HG02970 (cell line): ENCODE measurements at regions not wholly inside any gene's neighbourhood (a gene's known extent, or its start where the extent isn't known, plus 50 kb on each side); places are given as distances from the start of the nearest gene placed in this dataset.
"Not testable (repeated sequence)": the region's sequence is repeated elsewhere in the genome, so short reads cannot be mapped to it uniquely, and the experiment has no call there.

Experiments
- ATAC-seq: cut with Tn5 transposase; IDR thresholded peaks from one replicate; pipeline ENCODE4 v1.9.1; 2021; ENCODE audit warnings: mild to moderate bottlenecking, moderate library complexity, moderate number of reproducible peaks; ENCODE audit not compliant: unreplicated experiment, low FRiP score

- not testable (repeated sequence) for ATAC-seq
These were observed 4038.8 kb upstream of the TPTE start for GRCh38 chr21:6482616-6483015.

DNA sequence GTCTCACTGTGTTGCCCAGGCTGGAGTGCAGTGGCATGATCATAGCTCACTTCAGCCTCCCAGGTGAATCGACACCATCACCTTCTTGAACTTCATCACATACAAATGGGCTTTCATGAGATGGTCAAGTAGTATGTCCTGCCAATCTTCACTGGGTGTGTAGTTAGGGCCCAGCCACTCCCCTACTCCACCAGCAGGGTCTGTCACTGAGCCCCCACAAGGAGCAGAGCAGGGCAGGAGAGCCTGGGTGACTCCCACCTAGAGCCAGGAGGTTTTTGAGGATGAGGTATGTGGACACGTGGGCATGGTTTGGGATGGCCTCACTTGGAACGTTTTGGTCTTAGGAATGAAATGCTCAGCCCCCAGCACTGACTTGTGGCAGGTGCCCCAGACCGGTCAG lies 4037.7 kb upstream of the TPTE start:
- not testable (repeated sequence) for ATAC-seq

DNA sequence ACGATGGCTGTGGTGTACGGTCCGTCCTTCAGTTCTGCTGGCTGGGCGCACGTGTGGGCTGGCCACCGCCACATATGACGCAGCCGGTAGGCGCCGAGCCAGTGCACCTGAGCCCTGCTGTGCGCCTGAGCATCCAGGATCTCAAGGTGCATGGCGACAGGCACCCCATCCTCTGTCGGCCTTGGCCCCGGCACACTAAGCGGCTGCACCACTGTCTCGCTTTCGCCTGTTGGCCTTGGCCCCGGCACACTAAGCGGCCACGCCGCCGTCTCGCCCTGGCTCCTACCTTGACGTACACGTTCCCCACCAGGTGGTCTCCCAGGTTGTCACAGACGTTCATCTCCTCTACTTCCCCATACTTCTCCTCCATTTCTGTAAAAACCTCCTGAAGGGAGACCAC lies 4034.6 kb upstream of the TPTE start:
- not testable (repeated sequence) for ATAC-seq

GRCh38 chr21:6492691-6493090 lies 4028.7 kb upstream of the TPTE start:
- not testable (repeated sequence) for ATAC-seq

GRCh38 chr21:6493957-6494356 lies 4027.4 kb upstream of the TPTE start:
- ATAC-seq = not testable (repeated sequence)

GRCh38 chr21:6496356-6496755 lies 4025.0 kb upstream of the TPTE start:
- ATAC-seq = not testable (repeated sequence)

DNA sequence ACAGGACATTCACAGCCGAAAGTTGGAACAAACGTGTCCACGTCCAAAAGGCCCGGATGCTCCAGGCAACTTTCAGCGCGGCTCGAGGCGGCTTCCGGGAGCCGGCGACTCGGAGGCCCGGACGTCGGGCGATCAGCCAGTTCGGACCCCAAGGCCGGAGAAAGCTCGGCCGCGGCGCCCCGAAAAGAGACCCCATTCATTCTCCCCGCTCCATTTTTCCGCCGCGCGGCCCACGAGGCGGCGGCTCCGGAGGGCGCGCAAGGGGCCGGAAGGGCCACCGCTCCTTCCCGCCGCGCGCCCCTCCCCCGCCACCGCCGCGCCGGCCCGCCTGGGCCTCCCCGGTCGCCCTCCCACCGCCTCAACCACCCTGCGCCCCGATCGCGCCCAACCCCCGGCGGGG lies 4022.7 kb upstream of the TPTE start:
- peak; percentile 41 for ATAC-seq

DNA sequence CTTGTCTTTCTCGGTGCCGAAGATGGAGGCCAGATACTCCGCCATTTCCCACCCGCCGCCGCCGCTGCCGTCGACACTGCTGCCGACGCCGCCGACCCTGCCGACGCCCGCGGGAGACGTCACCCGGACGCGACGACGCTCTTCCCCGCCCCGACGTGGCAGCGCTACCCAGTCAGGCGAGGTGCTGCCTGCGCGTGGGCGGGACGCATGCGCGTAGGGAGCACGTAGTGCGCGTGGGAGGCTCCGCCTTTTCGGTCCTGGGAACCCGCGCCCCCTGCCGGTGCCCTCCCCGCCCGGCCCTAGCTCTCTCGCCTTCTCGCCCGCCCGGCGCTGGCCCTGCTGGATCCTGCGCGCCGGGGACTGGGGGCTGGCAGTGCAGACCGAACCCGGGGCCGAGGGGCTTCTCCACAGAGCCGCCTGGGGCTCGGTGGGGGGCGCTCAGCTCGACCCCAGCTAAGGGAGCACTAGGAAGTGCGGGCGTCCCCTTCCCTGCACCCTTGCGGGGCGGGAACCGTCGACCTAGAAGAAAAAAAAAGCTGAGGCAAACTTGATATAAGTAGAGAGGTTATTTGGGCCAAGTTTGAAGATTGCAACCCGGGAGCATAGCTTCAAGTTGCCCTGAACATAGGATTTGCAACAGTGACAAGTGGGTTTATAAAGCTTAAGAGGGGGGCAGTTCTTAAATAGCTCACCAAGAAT lies 4022.1 kb upstream of the TPTE start:
- peak; percentile 92 for ATAC-seq

DNA sequence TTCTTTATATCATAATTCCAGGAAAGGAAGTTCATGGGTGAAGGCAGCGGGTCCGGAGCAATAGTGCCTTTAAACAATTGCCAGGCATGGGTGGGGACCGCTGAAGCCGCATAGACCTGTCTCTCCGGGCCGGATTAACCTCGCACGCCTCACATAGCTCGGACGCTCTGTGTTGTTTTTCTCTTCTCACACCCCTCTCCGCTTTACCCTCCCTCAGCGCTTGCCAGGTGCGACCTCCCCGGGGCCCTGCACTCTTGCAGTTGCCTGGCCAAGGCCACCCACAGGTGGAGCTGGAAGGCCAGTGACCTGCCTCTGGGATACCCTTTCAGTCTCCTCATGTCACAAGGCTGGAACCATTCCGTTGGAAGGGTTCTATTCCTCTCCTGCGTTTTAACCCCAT lies 4021.5 kb upstream of the TPTE start:
- ATAC-seq = not testable (repeated sequence)

DNA sequence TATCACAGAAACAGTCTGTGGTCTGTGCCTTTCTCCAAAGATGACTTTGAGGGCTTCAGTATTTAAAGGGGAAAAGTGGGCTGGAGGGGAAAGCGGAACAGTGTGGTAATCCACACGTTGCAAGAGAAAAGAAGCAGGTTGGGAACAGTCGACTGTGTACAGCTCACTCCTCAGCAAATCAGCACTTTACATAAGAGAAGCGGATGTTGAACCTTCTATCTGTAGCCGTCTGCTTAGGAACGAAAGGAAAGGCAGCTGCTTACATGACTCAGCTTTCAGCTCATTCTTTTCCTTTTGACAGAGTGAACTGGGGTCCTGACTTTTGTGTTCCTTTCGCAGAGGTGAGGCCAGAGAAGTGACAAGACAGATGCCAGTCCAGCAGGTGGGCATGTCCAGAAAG lies 4020.7 kb upstream of the TPTE start:
- ATAC-seq = not testable (repeated sequence)

DNA sequence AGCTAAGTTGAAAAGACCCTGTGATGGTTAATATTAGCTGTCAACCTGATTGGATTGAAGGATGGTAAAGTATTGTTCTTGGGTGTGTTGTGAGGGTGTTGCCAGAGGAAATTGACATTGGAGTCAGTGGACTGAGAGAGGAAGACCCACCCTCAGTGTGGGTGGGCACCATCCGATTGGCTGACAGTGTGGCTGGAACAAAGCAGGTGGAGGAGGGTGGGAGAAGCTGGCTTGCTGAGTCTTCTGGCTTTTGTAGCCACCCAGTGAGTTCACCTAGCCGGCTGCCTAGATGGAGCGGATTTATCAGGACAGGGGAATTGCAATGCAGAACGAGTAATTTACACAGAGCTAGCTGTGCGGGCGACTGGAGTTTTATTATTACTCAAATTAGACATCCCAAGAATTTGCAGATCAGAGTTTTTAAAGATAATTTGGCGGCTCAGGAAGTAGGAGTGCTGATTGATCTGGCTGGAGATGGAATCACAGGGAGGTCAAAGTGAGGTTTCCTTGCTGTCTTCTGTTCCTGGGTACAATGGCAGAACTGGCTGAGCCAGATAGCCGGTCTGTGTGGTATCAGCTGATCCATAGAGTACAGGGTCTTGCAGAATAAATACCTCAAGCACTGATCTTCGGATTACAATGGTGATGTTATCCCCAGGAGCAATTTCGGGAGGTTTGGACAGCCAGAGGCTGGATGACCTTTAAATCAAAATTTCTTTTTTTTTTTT lies 4015.1 kb upstream of the TPTE start:
- ATAC-seq = not testable (repeated sequence)

DNA sequence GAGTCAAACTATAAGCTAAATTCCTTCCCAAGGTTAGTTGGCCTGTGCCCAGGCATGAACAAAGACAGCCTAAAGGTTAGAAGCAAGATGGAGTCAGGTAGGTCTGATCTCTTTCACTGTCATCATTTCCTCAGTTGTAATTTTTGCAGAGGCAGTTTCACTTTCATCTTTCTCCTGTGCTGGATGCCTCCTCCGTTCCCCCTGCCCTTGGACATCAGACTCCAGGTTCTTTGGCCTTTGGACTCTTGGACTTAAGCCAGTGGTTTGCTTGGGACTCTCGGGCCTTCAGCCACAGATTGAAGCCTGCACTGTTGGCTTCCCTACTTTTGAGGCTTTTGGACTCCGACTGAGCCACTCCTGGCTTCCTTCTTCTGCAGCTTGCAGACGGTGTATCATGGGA lies 4013.8 kb upstream of the TPTE start:
- not testable (repeated sequence) for ATAC-seq

DNA sequence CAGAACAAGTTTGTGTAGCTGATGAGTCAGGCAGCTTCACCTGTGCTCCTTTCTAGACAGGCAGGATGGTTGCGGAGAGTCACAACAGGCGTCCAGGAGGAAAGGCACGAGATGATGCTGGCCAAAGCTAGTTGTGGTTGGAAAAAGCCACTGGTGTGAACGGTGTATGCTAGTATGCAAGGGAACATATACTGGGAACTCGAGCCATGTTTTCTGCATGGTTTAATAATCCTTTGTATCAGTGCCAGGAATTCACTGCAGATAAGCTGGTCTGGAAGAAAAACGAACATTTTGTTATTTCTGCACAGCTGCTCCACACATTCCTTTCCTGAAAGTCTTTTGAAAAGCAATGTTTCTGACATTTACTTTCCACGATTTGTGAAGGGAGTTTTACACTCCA lies 3999.6 kb upstream of the TPTE start:
- ATAC-seq = not testable (repeated sequence)

DNA sequence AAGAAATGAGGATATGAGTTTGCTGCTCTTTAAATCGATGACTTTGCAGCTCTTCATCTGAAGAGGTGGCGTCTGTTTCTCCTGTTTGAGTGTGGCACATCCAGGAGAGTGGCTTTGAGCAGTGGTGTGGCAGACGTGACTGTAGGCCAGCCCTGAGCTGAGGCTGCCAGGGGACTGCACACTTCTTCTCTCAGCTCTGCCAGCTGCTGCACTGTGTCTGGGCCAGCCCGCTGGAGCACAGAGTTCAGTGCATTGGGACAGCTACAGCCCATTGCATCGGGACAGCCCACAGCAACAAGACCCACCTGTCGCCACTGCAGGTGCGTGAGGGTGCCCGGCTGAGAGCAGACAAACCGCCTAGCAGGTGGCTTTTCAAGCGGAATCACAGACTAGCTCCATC lies 3995.2 kb upstream of the TPTE start:
- ATAC-seq = not testable (repeated sequence)

GRCh38 chr21:6530655-6531054 lies 3990.7 kb upstream of the TPTE start:
- not testable (repeated sequence) for ATAC-seq

DNA sequence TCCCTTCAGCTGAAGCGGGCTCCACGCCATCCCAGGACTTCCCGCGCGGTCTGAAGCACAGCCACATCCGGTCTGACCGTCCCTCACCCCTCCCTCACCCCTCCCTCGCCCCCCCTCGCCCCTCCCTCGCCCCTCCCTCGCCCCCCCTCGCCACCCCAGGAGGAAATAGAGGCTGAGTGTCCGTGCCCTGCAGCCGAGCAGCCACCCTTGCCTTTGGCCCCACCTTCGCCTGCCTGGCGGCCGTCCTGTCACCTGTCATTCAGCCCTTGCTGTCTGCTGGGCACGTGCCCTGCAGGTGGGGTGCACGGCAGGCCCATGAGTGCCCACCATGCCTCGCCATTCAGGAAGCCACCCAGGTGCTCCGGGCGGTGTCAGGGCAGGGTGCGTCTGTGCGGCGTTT lies 3988.1 kb upstream of the TPTE start:
- not testable (repeated sequence) for ATAC-seq

DNA sequence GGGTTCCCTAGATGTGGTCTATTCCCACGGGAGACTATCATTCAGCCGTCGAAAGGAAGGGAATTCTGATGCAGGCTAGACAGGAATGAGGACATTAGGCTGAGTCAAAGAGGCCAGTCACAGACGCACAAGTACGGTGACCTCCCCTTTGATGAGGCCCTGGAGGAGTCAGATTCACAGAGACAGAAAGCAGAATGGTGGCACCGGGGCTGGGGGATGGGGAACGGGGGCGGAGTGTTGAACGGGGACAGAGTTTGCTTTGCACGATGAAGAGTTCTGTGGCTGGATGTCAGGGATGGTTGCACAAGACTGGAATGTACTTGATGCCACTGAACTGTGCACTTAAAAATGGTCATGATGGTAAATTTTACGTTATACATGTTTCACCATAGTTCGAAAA lies 3983.1 kb upstream of the TPTE start:
- ATAC-seq = not testable (repeated sequence)

- not testable (repeated sequence) for ATAC-seq
These were observed 3981.7 kb upstream of the TPTE start for GRCh38 chr21:6539688-6540087.

- not testable (repeated sequence) for ATAC-seq
These were observed 3980.3 kb upstream of the TPTE start for GRCh38 chr21:6541036-6541435.

GRCh38 chr21:6545288-6545687 lies 3976.1 kb upstream of the TPTE start:
- ATAC-seq = not testable (repeated sequence)

DNA sequence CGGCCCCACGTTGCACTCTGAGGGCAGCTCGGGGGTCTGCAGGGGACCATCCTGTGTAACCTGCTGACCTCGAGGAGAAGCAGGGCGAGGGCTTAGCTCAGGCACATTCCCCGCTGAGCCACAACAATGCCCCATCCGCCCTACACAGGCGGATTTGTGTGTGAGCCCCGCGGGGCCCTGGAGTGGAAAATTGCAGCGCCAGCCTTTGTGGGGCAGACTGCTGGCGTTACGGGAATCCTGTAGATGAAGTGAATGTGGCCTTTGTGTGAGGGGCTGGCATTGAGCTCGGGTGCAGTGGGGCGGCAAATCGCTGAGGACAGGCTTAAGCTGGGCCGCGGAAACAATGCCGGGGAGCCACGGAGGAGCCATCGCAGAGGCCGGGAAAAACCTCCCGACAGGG lies 3970.3 kb upstream of the TPTE start:
- not testable (repeated sequence) for ATAC-seq
